Peyer's patch (tissue), 4 donors: ENCODE measurements at regions not wholly inside any gene's neighbourhood (a gene's known extent, or its start where the extent isn't known, plus 50 kb on each side); places are given as distances from the start of the nearest gene placed in this dataset.

Experiments used
- POLR2A ChIP-seq, 2 donors: fragments of 450-650 bp; IDR thresholded peaks; one replicate each; pipeline ENCODE4 v1.5.1; 2017; ENCODE audit warnings: antibody characterized with exemption in 2 of 2, mild to moderate bottlenecking in 2 of 2, moderate library complexity in 2 of 2
- TF ChIP-seq, protein P1 (sequence below), 6 experiments: fragments of 450-650 bp in 4 of 6; fragments of 200-600 bp in 2 of 6; sonication (generic) in 1 of 6; IDR thresholded peaks; one replicate each; pipeline ENCODE4 v1.5.1; 2017 to 2019; ENCODE audit warnings: antibody characterized with exemption in 6 of 6, mild to moderate bottlenecking in 3 of 6, moderate library complexity in 1 of 6

DNA sequence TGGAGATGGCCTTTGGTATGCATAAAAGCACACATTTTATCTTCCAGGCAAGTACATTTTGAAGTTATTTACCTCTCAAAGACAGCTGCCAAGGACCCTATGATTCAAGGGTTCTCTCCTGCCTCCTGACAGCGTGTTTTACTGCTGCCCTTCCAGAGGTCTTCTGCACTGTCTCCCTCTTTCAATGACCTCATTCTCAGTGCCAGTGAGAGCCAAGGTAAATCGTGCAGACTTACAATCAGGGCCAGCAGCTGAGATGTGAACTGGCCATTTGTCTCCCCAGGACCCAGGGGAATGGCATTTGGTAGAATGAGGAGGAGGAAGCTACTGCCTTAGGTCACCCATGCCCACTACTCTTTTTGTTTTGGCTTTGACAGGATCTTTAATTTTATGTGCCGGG lies 84.2 kb upstream of the FGGY start:
- no peak for TF ChIP-seq POLR2A (IDR thresholded peaks at IDR 0.05)
- TF ChIP-seq, protein P1, sequence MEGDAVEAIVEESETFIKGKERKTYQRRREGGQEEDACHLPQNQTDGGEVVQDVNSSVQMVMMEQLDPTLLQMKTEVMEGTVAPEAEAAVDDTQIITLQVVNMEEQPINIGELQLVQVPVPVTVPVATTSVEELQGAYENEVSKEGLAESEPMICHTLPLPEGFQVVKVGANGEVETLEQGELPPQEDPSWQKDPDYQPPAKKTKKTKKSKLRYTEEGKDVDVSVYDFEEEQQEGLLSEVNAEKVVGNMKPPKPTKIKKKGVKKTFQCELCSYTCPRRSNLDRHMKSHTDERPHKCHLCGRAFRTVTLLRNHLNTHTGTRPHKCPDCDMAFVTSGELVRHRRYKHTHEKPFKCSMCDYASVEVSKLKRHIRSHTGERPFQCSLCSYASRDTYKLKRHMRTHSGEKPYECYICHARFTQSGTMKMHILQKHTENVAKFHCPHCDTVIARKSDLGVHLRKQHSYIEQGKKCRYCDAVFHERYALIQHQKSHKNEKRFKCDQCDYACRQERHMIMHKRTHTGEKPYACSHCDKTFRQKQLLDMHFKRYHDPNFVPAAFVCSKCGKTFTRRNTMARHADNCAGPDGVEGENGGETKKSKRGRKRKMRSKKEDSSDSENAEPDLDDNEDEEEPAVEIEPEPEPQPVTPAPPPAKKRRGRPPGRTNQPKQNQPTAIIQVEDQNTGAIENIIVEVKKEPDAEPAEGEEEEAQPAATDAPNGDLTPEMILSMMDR (IDR thresholded peaks at IDR 0.05) = no peak
